Superior temporal gyrus (tissue), 1 donor: ENCODE measurements at regions not wholly inside any gene's neighbourhood (a gene's known extent, or its start where the extent isn't known, plus 50 kb on each side); places are given as distances from the start of the nearest gene placed in this dataset.
A peak's percentile ranks its signal among the peaks of the same experiment; 100 is the strongest.
"Not testable (repeated sequence)": the region's sequence is repeated elsewhere in the genome, so short reads cannot be mapped to it uniquely, and the experiment has no call there.

ENCODE experiments used
- DNase-seq: peaks from one replicate; pipeline ENCODE4 v3.0.0-alpha.2; 2016; ENCODE audit errors: extremely low spot score

DNA sequence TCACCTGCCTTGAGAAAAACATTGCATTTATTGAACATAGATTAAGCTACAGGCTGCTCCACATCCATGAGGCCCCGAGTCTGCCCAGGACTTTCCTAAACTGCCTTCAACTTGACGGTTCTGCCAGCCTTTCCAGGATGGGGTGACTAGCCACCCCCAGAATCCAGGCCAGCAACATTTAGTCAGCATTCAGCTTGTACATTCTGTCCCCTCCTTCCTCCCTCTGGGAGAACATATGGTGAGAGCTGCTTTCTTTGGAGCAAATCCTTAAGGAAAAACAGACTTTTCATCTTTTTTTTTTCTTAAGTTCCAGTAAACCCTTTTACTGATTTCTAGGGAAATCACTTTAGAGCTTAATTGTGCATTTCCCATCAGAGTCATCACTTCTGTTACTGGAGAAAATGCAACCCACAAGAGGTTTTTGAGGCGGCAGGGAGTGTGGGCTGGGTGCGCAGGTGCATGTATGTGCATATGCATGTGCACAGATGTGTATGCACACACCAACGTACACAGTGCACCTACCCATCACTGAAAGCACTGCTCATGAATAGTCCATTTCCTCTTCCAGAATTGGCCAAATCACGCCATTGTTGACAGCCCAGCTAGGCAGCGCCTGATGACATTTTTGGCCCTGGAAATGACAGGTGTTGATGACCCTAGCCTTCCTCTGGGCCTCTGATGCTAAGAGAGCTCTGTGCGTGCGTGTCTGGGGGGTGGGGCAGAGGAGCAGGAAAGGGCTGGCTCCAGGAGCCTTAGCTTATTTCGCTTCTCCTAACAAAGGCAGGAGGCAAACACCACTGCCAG is 145.6 kb downstream of the HSD17B3 start:
- peak; percentile 76 for DNase-seq

GRCh38 chr9:96154081-96154480 is 147.9 kb downstream of the HSD17B3 start:
- DNase-seq, result no peak

GRCh38 chr9:96152550-96152949 is 149.4 kb downstream of the HSD17B3 start:
- no peak for DNase-seq

- no peak for DNase-seq
Measured at GRCh38 chr9:96150324-96151227, 151.4 kb downstream of the HSD17B3 start.

- DNase-seq, result no peak
Measured at GRCh38 chr9:96149533-96150280, 152.3 kb downstream of the HSD17B3 start.

- DNase-seq, result peak; percentile 60
Measured at GRCh38 chr9:96148634-96149532, 153.1 kb downstream of the HSD17B3 start.

- DNase-seq, result not testable (repeated sequence)
Measured at GRCh38 chr9:96147029-96147428, 154.9 kb downstream of the HSD17B3 start.

GRCh38 chr9:96141666-96142065 is 160.3 kb downstream of the HSD17B3 start:
- no peak for DNase-seq

DNA sequence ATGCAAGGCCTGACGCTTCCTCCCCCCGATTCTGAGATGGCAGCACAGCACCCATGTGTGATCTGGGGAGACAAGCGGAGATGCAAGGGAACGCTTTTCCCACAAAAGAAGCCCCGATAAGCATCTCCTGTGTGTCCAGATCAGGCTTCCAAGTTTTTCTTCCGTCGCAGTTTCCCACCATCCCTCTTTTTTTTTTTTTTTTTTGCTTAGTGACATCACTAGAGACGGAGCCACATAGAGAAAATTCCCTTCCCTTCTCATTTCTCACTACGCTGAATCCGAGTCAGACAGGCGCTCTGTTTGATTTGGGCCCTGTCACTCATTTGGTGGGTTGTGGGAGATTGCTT is 160.9 kb downstream of the HSD17B3 start:
- no peak for DNase-seq

DNA sequence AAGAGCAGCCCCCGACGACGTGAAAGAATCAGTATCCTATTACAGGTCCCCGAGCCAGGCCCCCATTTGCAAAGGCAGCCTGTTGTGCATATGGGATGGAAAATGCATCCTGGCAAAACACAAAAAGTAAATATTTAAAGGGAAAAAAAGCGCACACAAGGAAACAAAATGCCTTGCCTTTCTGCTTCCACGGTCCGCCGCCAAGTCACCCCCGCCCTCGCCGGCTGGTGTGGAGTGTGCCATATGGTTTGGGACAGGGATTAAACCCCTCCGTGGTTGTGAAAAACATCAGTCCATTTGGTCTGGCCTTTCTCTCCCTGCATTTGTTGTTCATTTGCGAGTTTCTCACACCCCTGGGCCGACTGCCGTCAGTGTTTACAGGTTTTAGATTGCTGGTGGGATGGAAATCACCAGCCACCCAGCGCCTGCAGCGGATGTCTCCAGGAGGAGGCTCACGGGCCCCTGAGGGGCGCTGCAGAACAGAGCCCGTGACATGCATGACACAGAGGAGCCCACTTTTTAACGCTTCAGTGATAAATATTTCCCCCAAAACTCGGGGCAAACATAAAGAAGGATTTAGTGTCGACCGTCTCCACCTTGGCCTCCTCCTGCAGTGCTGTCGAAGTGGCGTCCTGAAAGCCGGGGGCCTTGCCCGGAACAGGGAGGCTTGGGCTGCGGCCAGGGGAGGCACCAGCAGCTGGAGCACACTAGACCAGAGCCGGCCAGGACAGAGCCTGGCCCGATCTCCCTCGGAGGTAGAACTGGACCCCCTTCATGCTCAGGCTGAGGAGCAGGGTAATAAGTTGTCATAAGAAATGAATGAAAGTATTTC is 161.5 kb downstream of the HSD17B3 start:
- DNase-seq, result peak; percentile 67

DNA sequence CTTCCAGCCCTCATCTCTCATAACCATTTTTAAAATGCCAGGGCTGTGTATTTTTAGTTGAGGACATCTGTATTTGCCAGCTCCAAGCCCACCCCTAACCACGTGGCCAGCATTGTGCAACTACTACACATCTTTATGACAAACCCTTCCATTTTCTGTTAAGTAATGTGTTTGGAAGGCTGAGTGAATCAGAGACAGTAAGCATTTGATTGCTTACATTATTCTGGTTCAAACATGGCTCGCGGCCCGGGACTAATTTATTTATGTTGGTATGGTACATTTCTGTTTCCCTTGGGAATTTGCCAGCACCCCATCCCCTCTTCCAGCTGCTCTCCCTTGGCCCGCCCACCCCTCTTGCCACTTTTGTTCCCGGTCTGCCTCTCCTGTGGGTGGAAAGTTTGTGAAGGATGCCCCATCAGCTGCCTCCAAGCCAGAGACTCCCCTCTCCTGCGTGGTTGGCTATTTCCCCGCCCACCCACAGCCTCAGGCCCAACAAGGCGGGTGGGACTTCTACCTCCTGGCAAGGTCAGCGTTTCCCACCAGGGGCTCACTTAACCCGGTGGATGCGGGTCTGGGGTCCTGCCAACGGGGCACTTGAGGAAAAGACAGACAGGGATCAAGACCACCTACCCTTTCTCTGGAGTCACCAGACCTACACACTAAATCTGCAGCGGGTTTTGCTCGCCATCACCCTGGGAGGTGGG is 162.2 kb downstream of the HSD17B3 start:
- peak; percentile 76 for DNase-seq

DNA sequence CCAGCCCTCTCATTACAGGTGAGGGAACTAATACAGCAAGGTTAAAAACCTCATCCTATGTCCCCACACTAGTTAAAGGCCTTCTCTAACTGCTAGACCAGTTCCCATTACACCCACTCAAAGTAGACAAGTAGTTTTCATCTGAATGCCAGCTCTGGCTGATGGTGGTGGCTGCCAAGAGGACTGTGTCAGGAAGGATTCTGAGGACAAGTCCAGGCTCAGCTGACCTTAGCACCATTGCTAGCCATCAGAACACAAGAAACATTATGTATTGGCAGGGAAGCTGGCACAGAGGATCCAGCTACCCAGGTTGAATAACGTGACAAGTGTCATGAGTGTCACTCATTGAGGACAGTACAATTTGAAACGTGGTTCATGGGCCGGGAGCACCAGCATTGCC is 163.4 kb downstream of the HSD17B3 start:
- no peak for DNase-seq

GRCh38 chr9:96137671-96138429 is 164.1 kb downstream of the HSD17B3 start:
- DNase-seq, result no peak

- DNase-seq, result peak; percentile 88
Measured at GRCh38 chr9:96136992-96137670, 164.8 kb downstream of the HSD17B3 start.

GRCh38 chr9:96135753-96136290 is 166.2 kb downstream of the HSD17B3 start:
- no peak for DNase-seq

DNA sequence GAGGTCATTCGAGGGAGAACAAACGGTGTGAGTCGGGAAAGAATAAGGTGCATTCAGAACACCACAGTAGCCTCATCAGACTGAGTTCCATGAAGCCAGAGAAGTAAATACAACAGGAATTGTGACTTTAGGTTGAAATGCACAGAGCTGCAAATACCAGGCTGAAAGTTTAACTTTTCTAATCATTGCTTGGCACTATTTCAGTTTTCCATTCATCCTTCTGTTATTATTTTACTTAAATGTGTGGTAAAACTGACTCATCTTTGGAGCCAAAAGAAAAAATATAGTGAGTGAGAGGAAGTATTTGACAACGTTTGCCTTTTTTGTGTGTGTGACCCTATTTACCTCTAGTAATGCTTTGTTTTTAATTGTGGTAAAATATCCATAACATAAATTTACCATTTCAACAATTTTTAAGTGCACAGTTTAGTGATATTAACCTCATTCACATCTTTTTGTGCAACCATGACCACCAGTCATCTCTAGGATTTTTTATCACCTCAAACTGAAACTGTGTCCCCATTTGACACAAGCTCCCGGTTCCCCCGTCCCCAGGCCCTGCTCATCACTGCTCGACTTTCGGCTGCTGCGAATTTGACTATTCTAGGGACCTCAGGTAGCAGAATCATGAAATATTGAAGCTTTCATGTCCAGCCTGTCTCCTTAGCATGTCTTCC is 166.8 kb downstream of the HSD17B3 start:
- DNase-seq, result no peak

GRCh38 chr9:96133321-96134021 is 168.5 kb downstream of the HSD17B3 start:
- DNase-seq, result no peak
